ENCODE measurements at regions not wholly inside any gene's neighbourhood (a gene's known extent, or its start where the extent isn't known, plus 50 kb on each side); places are given as distances from the start of the nearest gene placed in this dataset.

DNA sequence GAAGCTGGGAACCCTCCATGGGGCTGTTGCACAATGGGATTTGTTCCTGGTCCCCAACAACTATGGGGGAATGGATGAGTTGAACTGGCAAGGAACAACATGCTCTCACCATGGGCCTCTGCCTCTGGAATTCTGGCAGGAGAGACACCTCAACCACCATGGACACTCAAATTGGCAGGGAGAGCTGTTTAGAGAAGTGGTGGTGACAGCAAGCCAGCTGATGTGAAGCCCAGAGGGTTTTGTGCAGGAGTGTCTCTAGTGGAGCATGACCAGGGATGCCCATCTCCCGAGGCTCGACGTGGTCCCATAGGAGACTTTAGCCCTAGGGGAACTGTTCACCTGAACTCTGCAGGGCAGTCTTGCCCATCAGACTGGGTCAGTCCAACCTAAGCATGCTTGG is 345.2 kb upstream of the CCDC196 start:
- no peak for TF ChIP-seq JUND (IDR thresholded peaks at IDR 0.05; ENCODE audit: low read depth)
- in situ Hi-C loops (cut with HindIII; ENCODE audit: low pct_unique_long_range_greater_than_20kb, low sequenced_read_pairs): no loop called here

GRCh38 chr14:66141733-66142132 is 344.4 kb upstream of the CCDC196 start:
- no peak for DNase-seq (ENCODE audit: low read depth in 1 of 2, low spot score in 1 of 2)
- in situ Hi-C loops (cut with HindIII; ENCODE audit: low pct_unique_long_range_greater_than_20kb, low sequenced_read_pairs): no loop called here

More for the DNA sequence above, 345.2 kb upstream of the CCDC196 start:
- no peak for DNase-seq (ENCODE audit: low read depth in 1 of 2, low spot score in 1 of 2)

DNA sequence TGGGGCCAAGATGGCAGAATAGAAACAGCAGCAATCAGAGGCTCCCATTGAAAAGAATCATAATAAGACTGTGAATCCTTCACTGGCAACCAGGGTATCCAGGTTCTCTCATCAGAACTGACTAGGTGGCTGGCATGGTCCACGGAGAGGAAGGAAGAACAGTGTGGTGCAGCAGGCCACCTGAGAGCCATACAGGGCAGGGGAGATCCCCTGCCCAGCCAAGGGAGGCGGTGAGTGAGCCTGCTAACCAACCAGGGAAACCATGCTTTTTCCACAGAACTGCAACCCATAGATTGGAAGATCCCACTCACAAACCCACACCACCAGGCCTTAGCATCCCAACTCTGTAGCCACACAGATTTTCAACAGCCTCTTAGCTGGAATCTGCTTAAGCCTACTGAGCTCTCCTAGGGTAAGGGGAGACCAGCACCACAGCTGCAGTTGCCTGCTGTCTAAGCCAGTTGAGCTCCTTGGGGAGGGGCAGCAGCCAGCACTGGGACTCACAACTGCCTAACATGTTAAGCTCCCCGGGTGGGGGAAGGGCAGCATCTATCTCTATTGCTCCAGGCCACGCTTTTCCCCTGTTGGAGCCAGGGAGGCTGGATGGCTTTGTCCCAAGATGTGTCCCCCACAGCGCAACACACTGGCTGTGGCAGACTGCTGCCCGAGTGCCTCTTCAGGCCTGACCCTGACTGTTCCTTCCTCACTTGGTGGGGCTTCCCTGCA is 342.6 kb upstream of the CCDC196 start:
- TF ChIP-seq JUND (IDR thresholded peaks at IDR 0.05; ENCODE audit: low read depth): no peak
- DNase-seq (ENCODE audit: low read depth in 1 of 2, low spot score in 1 of 2): no peak
- in situ Hi-C loops (cut with HindIII; ENCODE audit: low pct_unique_long_range_greater_than_20kb, low sequenced_read_pairs): no loop called here

More at GRCh38 chr14:66141733-66142132, 344.4 kb upstream of the CCDC196 start:
- no peak for TF ChIP-seq JUND (IDR thresholded peaks at IDR 0.05; ENCODE audit: low read depth)

DNA sequence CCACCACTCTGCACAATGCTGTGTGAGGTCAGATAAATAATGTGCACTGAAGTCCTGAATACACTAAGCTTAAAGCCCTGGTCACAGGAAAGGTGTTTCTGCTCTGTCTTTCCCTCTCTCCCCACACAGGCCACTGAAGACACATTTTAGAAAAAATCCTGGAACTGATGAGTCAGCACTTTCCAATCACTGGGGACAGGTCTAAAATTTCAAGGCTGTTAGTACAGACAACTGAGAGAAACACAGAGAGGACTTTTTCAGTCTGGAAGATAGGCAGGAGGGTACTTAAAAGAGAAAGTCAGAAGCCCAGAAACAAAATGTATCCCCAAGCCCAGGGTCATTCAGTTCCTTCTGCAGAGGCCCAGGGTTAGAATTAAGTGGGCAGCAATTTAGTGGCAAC is 333.9 kb upstream of the CCDC196 start:
- in situ Hi-C loops (cut with HindIII; ENCODE audit: low pct_unique_long_range_greater_than_20kb, low sequenced_read_pairs): no loop called here
- peak in 1 of 2 experiments; percentile 16 for DNase-seq (ENCODE audit: low read depth in 1 of 2, low spot score in 1 of 2)
- TF ChIP-seq JUND (IDR thresholded peaks at IDR 0.05; ENCODE audit: low read depth): no peak

- no peak for TF ChIP-seq JUND (IDR thresholded peaks at IDR 0.05; ENCODE audit: low read depth)
- in situ Hi-C loops (cut with HindIII; ENCODE audit: low pct_unique_long_range_greater_than_20kb, low sequenced_read_pairs): no loop called here
- DNase-seq (ENCODE audit: low read depth in 1 of 2, low spot score in 1 of 2): no peak
Measured at GRCh38 chr14:66152747-66153146, 333.4 kb upstream of the CCDC196 start.

GRCh38 chr14:66163023-66163422 is 323.1 kb upstream of the CCDC196 start:
- no peak for DNase-seq (ENCODE audit: low read depth in 1 of 2, low spot score in 1 of 2)
- no peak for TF ChIP-seq JUND (IDR thresholded peaks at IDR 0.05; ENCODE audit: low read depth)
- in situ Hi-C loops (cut with HindIII; ENCODE audit: low pct_unique_long_range_greater_than_20kb, low sequenced_read_pairs): no loop called here

- no peak for TF ChIP-seq JUND (IDR thresholded peaks at IDR 0.05; ENCODE audit: low read depth)
- in situ Hi-C loops (cut with HindIII; ENCODE audit: low pct_unique_long_range_greater_than_20kb, low sequenced_read_pairs): no loop called here
- no peak for DNase-seq (ENCODE audit: low read depth in 1 of 2, low spot score in 1 of 2)
Measured at GRCh38 chr14:66165337-66165736, 320.8 kb upstream of the CCDC196 start.

DNA sequence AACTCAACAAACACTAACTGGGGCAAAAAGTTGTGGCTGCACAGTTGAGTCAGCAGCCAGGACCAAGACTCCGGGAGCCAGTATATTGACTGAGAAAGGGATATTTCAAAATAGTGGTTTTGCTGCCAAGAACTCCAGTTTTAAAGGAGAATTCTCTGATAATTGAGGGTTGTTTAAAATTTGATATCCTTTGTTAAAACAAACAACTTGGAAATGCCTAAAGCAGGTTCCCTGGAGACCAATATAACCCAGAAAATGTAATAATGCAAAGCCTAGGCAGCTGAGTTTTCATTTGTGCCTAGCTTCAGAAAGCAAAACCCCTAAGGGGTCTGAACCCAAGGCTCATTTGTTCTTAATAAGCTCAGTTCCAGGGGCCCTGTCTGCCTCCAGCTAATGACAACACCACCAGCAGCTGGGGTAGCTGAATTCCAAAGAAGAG is 311.7 kb upstream of the CCDC196 start:
- in situ Hi-C loops (cut with HindIII; ENCODE audit: low pct_unique_long_range_greater_than_20kb, low sequenced_read_pairs): no loop called here
- TF ChIP-seq JUND (IDR thresholded peaks at IDR 0.05; ENCODE audit: low read depth): no peak
- no peak for DNase-seq (ENCODE audit: low read depth in 1 of 2, low spot score in 1 of 2)

- no peak for DNase-seq (ENCODE audit: low read depth in 1 of 2, low spot score in 1 of 2)
- in situ Hi-C loops (cut with HindIII; ENCODE audit: low pct_unique_long_range_greater_than_20kb, low sequenced_read_pairs): no loop called here
Measured at GRCh38 chr14:66177935-66178334, 308.2 kb upstream of the CCDC196 start.

GRCh38 chr14:66196670-66197069 is 289.5 kb upstream of the CCDC196 start:
- in situ Hi-C loops (cut with HindIII; ENCODE audit: low pct_unique_long_range_greater_than_20kb, low sequenced_read_pairs): no loop called here
- no peak for TF ChIP-seq JUND (IDR thresholded peaks at IDR 0.05; ENCODE audit: low read depth)
- DNase-seq (ENCODE audit: low read depth in 1 of 2, low spot score in 1 of 2): no peak

More at GRCh38 chr14:66177935-66178334, 308.2 kb upstream of the CCDC196 start:
- no peak for TF ChIP-seq JUND (IDR thresholded peaks at IDR 0.05; ENCODE audit: low read depth)

GRCh38 chr14:66197276-66197675 is 288.9 kb upstream of the CCDC196 start:
- DNase-seq (ENCODE audit: low read depth in 1 of 2, low spot score in 1 of 2): no peak
- no peak for TF ChIP-seq JUND (IDR thresholded peaks at IDR 0.05; ENCODE audit: low read depth)
- in situ Hi-C loops (cut with HindIII; ENCODE audit: low pct_unique_long_range_greater_than_20kb, low sequenced_read_pairs): no loop called here

DNA sequence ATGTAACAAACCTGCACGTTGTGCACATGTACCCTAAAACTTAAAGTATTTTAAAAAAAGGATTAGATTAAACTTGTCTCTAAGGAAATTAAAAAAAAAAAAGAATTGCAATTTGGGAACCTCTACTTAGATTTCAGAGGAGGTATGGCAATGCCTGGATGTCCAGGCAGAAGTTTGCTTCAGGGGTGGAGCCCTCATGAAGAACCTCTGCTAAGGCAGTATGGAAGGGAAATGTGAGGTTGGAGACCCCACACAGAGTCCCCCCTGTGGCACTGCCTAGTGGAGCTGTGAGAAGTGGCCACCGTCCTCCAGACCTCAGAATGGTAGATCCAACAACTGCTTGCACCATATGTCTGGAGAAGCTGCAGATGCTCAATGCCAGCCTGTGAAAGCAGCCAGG is 279.6 kb upstream of the CCDC196 start:
- in situ Hi-C loops (cut with HindIII; ENCODE audit: low pct_unique_long_range_greater_than_20kb, low sequenced_read_pairs): no loop called here
- no peak for DNase-seq (ENCODE audit: low read depth in 1 of 2, low spot score in 1 of 2)
- TF ChIP-seq JUND (IDR thresholded peaks at IDR 0.05; ENCODE audit: low read depth): no peak

GRCh38 chr14:66216763-66217162 is 269.4 kb upstream of the CCDC196 start:
- in situ Hi-C loops (cut with HindIII; ENCODE audit: low pct_unique_long_range_greater_than_20kb, low sequenced_read_pairs): no loop called here
- DNase-seq (ENCODE audit: low read depth in 1 of 2, low spot score in 1 of 2): peak in 1 of 2 experiments; percentile 31
- no peak for TF ChIP-seq JUND (IDR thresholded peaks at IDR 0.05; ENCODE audit: low read depth)

- no peak for DNase-seq (ENCODE audit: low read depth in 1 of 2, low spot score in 1 of 2)
- no peak for TF ChIP-seq JUND (IDR thresholded peaks at IDR 0.05; ENCODE audit: low read depth)
- in situ Hi-C loops (cut with HindIII; ENCODE audit: low pct_unique_long_range_greater_than_20kb, low sequenced_read_pairs): no loop called here
Measured at GRCh38 chr14:66219886-66220285, 266.3 kb upstream of the CCDC196 start.
